NCI-H1417 treated with DMSO at 0.1 percent for 48 hours (cell line): ENCODE measurements at regions not wholly inside any gene's neighbourhood (a gene's known extent, or its start where the extent isn't known, plus 50 kb on each side); places are given as distances from the start of the nearest gene placed in this dataset.
"Not testable (repeated sequence)": the region's sequence is repeated elsewhere in the genome, so short reads cannot be mapped to it uniquely, and the experiment has no call there.

Experiments
- DNase-seq: peaks from one replicate; lab custom pipeline; 2025; lab: John Stamatoyannopoulos, UW

- DNase-seq = no peak
Observed at GRCh38 chr2:241958818-241959545, 89.5 kb downstream of the RTP5 start.

GRCh38 chr2:241959751-241960269 lies 90.3 kb downstream of the RTP5 start:
- DNase-seq = no peak

- DNase-seq = no peak
Observed at GRCh38 chr2:241961454-241961853, 91.9 kb downstream of the RTP5 start.

- DNase-seq = no peak
Observed at GRCh38 chr2:241964133-241964532, 94.6 kb downstream of the RTP5 start.

GRCh38 chr2:241965931-241966412 lies 96.4 kb downstream of the RTP5 start:
- no peak for DNase-seq

- DNase-seq = no peak
Observed at GRCh38 chr2:241966647-241967466, 97.3 kb downstream of the RTP5 start.

- no peak for DNase-seq
Observed at GRCh38 chr2:241967467-241968144, 98.1 kb downstream of the RTP5 start.

GRCh38 chr2:241968417-241968816 lies 98.9 kb downstream of the RTP5 start:
- DNase-seq = no peak

GRCh38 chr2:241969182-241969581 lies 99.7 kb downstream of the RTP5 start:
- not testable (repeated sequence) for DNase-seq

GRCh38 chr2:241970716-241971115 lies 101.2 kb downstream of the RTP5 start:
- DNase-seq = no peak

GRCh38 chr2:241974096-241974495 lies 104.6 kb downstream of the RTP5 start:
- DNase-seq = no peak

GRCh38 chr2:241974851-241975592 lies 105.5 kb downstream of the RTP5 start:
- DNase-seq = no peak

GRCh38 chr2:241975593-241976284 lies 106.2 kb downstream of the RTP5 start:
- DNase-seq = no peak

- no peak for DNase-seq
Observed at GRCh38 chr2:241976296-241976695, 106.8 kb downstream of the RTP5 start.

- no peak for DNase-seq
Observed at GRCh38 chr2:241977557-241978300, 108.2 kb downstream of the RTP5 start.

- DNase-seq = no peak
Observed at GRCh38 chr2:241978670-241979069, 109.1 kb downstream of the RTP5 start.

- no peak for DNase-seq
Observed at GRCh38 chr2:241980193-241980592, 110.7 kb downstream of the RTP5 start.

GRCh38 chr2:241981076-241981700 lies 111.7 kb downstream of the RTP5 start:
- DNase-seq = no peak

GRCh38 chr2:241982706-241983570 lies 113.4 kb downstream of the RTP5 start:
- DNase-seq = no peak
